ENCODE measurements at regions not wholly inside any gene's neighbourhood (a gene's known extent, or its start where the extent isn't known, plus 50 kb on each side); places are given as distances from the start of the nearest gene placed in this dataset.

DNA sequence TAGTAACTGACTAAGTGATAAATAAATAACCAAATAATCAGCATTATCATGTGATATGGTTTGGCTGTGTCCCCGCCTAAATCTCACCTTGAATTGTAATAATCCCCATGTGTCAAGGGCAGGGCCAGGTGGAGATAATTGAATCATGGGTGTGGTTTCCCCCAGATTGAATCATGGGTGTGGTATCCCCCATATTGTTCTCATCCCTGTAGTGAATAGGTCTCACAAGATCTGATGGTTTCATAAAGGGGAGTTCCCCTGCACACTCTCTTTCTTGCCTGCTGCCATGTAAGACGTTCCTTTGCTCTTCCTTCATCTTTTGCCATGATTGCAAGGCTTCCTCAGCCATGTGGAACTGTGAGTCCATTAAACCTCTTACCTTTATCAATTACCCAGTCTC lies 72.1 kb upstream of the NRP1 start:
- Histone ChIP-seq H3K27me3 (ENCODE audit: control insufficient read depth in 2 of 2, insufficient read depth in 2 of 2, low read length in 2 of 2) (peaks cover 2 to 5% of the 10 kb centered on the region in 2 donors), H3K4me3 (replicated peaks in 1 of 3; ENCODE audit: low read depth in 2 of 3, low read length in 3 of 3) (no peak overlapping the region), H2AFZ (ENCODE audit: insufficient read depth, low read depth, low read length, poor library complexity, severe bottlenecking) (no peak overlapping the region), H4K20me1 (ENCODE audit: insufficient read depth, low read length) (no peaks in the 10 kb centered on the region), H3K9ac (ENCODE audit: insufficient read depth, low read length, poor library complexity, severe bottlenecking) (no peak overlapping the region), H3K27ac (ENCODE audit: low read depth in 1 of 2, low read length in 2 of 2) (no peak overlapping the region), H3K36me3 (replicated peaks in 1 of 2; ENCODE audit: control insufficient read depth in 1 of 2, insufficient read depth in 2 of 2, low read length in 2 of 2) (no peaks in the 10 kb centered on the region), H3K4me2 (replicated peaks; ENCODE audit: extremely low read depth, low read length, poor library complexity, severe bottlenecking) (no peak overlapping the region), H3K79me2 (ENCODE audit: insufficient read depth, low read length) (no peaks in the 10 kb centered on the region), H3K9me3 (replicated peaks in 1 of 2; ENCODE audit: control insufficient read depth in 1 of 2, insufficient read depth in 1 of 2, low read length in 2 of 2) (no peaks in the 10 kb centered on the region), H3K4me1 (ENCODE audit: control insufficient read depth in 1 of 2, insufficient read depth in 2 of 2, low read length in 2 of 2) (no peaks in the 10 kb centered on the region)
- peaks cover 9 to 23% (median 12%) of the 10 kb centered on the region in 3 donors for H3K27me3 Mint-ChIP-seq (ENCODE audit: low read depth in 3 of 3)
- H3K9me3 Mint-ChIP-seq = peaks cover 0 to 3% (median 0%) of the 10 kb centered on the region in 7 donors
- H3K4me3 Mint-ChIP-seq = no peak overlapping the region
- WGBS (ENCODE audit: insufficient coverage) = no CpG with 5 or more reads among the region's 2 CpGs
- intact Hi-C loops (cut with micrococcal nuclease) = no loop called here
- H3K27ac Mint-ChIP-seq = no peak overlapping the region
- TF ChIP-seq, protein P1, sequence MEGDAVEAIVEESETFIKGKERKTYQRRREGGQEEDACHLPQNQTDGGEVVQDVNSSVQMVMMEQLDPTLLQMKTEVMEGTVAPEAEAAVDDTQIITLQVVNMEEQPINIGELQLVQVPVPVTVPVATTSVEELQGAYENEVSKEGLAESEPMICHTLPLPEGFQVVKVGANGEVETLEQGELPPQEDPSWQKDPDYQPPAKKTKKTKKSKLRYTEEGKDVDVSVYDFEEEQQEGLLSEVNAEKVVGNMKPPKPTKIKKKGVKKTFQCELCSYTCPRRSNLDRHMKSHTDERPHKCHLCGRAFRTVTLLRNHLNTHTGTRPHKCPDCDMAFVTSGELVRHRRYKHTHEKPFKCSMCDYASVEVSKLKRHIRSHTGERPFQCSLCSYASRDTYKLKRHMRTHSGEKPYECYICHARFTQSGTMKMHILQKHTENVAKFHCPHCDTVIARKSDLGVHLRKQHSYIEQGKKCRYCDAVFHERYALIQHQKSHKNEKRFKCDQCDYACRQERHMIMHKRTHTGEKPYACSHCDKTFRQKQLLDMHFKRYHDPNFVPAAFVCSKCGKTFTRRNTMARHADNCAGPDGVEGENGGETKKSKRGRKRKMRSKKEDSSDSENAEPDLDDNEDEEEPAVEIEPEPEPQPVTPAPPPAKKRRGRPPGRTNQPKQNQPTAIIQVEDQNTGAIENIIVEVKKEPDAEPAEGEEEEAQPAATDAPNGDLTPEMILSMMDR (IDR thresholded peaks at IDR 0.05) = no peak
- no peaks in the 10 kb centered on the region for H3K36me3 Mint-ChIP-seq
- DNase-seq = no peak
- no peaks in the 10 kb centered on the region for H3K4me1 Mint-ChIP-seq

DNA sequence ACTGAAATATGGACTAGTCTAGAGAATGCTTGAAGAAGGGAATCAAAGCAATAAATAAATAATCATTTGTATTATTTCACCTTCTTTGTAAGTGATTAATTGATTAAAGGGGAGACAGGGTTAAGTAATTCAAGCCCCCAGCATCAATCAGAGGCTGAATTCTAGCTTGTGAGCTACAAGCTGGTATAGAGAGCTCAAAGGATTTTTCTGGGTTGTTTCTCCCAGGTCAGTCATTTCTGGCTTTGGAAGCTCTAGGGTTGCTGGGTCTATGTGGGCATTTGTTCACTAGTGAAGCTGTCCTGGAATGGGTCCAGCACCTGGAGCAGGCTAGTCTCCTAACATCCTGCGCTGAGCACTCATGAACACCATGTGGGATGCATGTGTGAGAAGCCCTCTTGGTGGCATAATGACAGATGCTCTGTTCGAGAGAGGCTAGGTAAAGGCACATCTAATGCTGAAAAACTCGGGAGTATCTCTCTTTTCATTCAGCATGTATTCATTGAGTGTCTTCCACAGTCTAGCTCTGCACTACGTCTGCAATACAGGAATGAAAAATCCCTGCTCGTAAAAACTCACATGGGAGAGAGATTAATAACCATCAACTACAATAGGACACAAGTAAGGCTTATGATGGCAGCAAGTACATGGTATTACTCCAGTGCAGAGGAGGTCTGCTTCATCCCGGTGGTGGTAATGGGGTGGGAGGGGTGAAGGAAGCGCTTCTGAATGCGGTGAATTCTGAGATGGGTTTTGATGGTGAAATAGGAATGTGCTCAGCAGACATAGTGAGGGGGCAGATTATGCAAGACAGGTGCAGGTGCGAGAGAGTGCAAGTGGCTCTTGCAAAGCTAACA lies 68.0 kb upstream of the NRP1 start:
- intact Hi-C loops (cut with micrococcal nuclease) = no loop called here
- Histone ChIP-seq H3K79me2 (ENCODE audit: insufficient read depth, low read length) (no peaks in the 10 kb centered on the region), H3K4me3 (replicated peaks in 1 of 3; ENCODE audit: low read depth in 2 of 3, low read length in 3 of 3) (no peak overlapping the region), H4K20me1 (ENCODE audit: insufficient read depth, low read length) (no peaks in the 10 kb centered on the region), H2AFZ (ENCODE audit: insufficient read depth, low read depth, low read length, poor library complexity, severe bottlenecking) (no peak overlapping the region), H3K4me1 (ENCODE audit: control insufficient read depth in 1 of 2, insufficient read depth in 2 of 2, low read length in 2 of 2) (no peaks in the 10 kb centered on the region), H3K4me2 (replicated peaks; ENCODE audit: extremely low read depth, low read length, poor library complexity, severe bottlenecking) (no peak overlapping the region), H3K9ac (ENCODE audit: insufficient read depth, low read length, poor library complexity, severe bottlenecking) (no peak overlapping the region), H3K27me3 (ENCODE audit: control insufficient read depth in 2 of 2, insufficient read depth in 2 of 2, low read length in 2 of 2) (peaks cover 0 to 5% of the 10 kb centered on the region in 2 donors), H3K27ac (ENCODE audit: low read depth in 1 of 2, low read length in 2 of 2) (no peak overlapping the region), H3K36me3 (replicated peaks in 1 of 2; ENCODE audit: control insufficient read depth in 1 of 2, insufficient read depth in 2 of 2, low read length in 2 of 2) (no peaks in the 10 kb centered on the region), H3K9me3 (replicated peaks in 1 of 2; ENCODE audit: control insufficient read depth in 1 of 2, insufficient read depth in 1 of 2, low read length in 2 of 2) (peaks cover 2% of the 10 kb centered on the region in 2 donors)
- Mint-ChIP-seq H3K4me1 (no peaks in the 10 kb centered on the region), H3K36me3 (no peaks in the 10 kb centered on the region), H3K4me3 (peak overlapping the region in 1 of 2 donors; percentile 18), H3K27me3 (ENCODE audit: low read depth in 3 of 3) (peaks cover 6 to 11% (median 8%) of the 10 kb centered on the region in 3 donors), H3K9me3 (peaks cover 0 to 6% (median 3%) of the 10 kb centered on the region in 7 donors), H3K27ac (no peak overlapping the region)
- WGBS (ENCODE audit: insufficient coverage) = 76% methylated on average over 9 of the region's 9 CpGs
- TF ChIP-seq, protein P1 (IDR thresholded peaks at IDR 0.05) = no peak
- no peak for DNase-seq

Data from CD14-positive monocyte (primary cell).